AG09309 (cell line): ENCODE measurements at regions not wholly inside any gene's neighbourhood (a gene's known extent, or its start where the extent isn't known, plus 50 kb on each side); places are given as distances from the start of the nearest gene placed in this dataset.

ENCODE experiments used
- DNase-seq: peaks from one replicate; pipeline ENCODE4 v3.0.0-alpha.2; 2010; ENCODE audit warnings: low read depth
- H3K4me3 ChIP-seq: 2 replicates; pipeline ENCODE4 v1.5.1; 2011; ENCODE audit warnings: mild to moderate bottlenecking, low read depth, low read length, moderate library complexity; ENCODE audit not compliant: control insufficient read depth
- CTCF ChIP-seq: IDR thresholded peaks from 2 replicates; pipeline ENCODE4 v1.5.1; 2011; ENCODE audit warnings: mild to moderate bottlenecking, low read depth, low read length, inconsistent platforms; ENCODE audit not compliant: insufficient read depth, control insufficient read depth; ENCODE audit errors: missing control alignments

DNA sequence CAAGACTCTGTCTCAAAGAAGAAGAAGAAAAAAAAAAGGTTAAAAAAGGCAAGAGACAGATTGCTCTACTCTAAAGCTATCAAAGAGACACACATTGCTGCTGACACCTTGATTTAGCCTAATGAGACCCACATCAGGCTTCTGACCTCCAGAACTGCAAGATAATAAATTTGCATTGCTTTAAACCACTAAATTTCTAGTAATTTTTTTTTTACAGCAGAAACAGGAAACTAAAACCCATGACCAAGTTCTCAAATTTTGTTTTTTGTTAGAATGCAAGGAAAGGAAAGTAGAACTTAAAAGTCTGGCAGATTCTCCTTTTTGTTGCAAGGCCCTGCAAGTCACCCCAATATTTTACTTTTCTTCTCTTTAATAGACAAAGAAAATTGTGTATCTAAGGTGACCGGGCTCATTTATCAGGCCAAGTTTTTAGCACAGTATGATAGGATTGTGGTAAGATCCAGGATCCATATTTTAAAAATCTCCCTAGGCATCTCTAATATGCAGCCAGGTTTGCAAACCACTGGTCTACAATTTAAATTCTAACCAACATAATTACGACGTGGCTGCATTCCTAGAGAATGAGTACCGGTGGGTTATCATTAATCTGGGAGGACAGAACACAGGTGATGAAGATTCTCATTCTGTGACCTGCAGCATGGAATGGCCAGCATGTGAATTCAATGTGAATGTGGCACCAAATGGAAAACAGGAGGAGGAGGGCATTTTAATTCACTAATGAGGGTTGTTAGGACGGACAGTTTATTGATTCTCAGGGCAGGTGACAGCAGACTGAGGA lies 56.7 kb upstream of the MED4 start:
- no peak for DNase-seq
- no peak for TF ChIP-seq CTCF
- H3K4me3 ChIP-seq, result no peak overlapping the region

- H3K4me3 ChIP-seq, result no peak overlapping the region
- no peak for TF ChIP-seq CTCF
These were observed 53.5 kb upstream of the MED4 start for GRCh38 chr13:48148454-48148853.

GRCh38 chr13:48146636-48147035 lies 51.7 kb upstream of the MED4 start:
- TF ChIP-seq CTCF, result no peak
- no peak overlapping the region for H3K4me3 ChIP-seq
- DNase-seq, result no peak

More at GRCh38 chr13:48148454-48148853, 53.5 kb upstream of the MED4 start:
- DNase-seq, result no peak

- no peak for TF ChIP-seq CTCF
- no peak for DNase-seq
These were observed 51.2 kb upstream of the MED4 start for GRCh38 chr13:48146122-48146521.

More at GRCh38 chr13:48146122-48146521, 51.2 kb upstream of the MED4 start:
- H3K4me3 ChIP-seq, result no peak overlapping the region
